ENCODE measurements at regions not wholly inside any gene's neighbourhood (a gene's known extent, or its start where the extent isn't known, plus 50 kb on each side); places are given as distances from the start of the nearest gene placed in this dataset.

GRCh38 chr9:720239-720881 is 121.1 kb upstream of the DMRT1 start:
- TF ChIP-seq CTCF (conservative IDR thresholded peaks at IDR 0.05; ENCODE audit: low read depth in 2 of 2) (no peak), STAT1 (IDR thresholded peaks at IDR 0.05; ENCODE audit: unreplicated experiment) (no peak), REST (IDR thresholded peaks at IDR 0.05; ENCODE audit: unreplicated experiment) (no peak), ETS1 (IDR thresholded peaks at IDR 0.05) (no peak), POLR2AphosphoS5 (IDR thresholded peaks at IDR 0.05; ENCODE audit: low read depth) (no peak), JUNB (IDR thresholded peaks at IDR 0.05; ENCODE audit: unreplicated experiment) (no peak), EZH2 (IDR thresholded peaks at IDR 0.05; ENCODE audit: low read depth, unreplicated experiment) (no peak), NANOG (IDR thresholded peaks at IDR 0.05; ENCODE audit: borderline replicate concordance) (no peak), CREB1 (CRISPR knock-in tag; IDR thresholded peaks at IDR 0.05; ENCODE audit: low read depth) (no peak), ZNF331 (CRISPR knock-in tag; IDR thresholded peaks at IDR 0.05; ENCODE audit: low read depth) (no peak), ZNF114 (CRISPR knock-in tag; IDR thresholded peaks at IDR 0.05) (no peak), EZH2phosphoT487 (IDR thresholded peaks at IDR 0.05; ENCODE audit: unreplicated experiment) (no peak)

Data from GM23338 (cell line).